Smooth muscle cell (in vitro differentiated cells): ENCODE measurements at regions not wholly inside any gene's neighbourhood (a gene's known extent, or its start where the extent isn't known, plus 50 kb on each side); places are given as distances from the start of the nearest gene placed in this dataset.
A peak's percentile ranks its signal among the peaks of the same experiment; 100 is the strongest.

Source experiments
- DNase-seq: peaks from one replicate; lab custom pipeline; 2025; ENCODE audit not compliant: unreplicated experiment; lab: John Stamatoyannopoulos, UW
- H2AFZ ChIP-seq: fragments of 200-600 bp; sonication (generic); 2 replicates; pipeline ENCODE4 v1.6.0; 2016; ENCODE audit warnings: antibody characterized with exemption, low read depth, mild to moderate bottlenecking
- H3F3A ChIP-seq: fragments of 200-600 bp; sonication (generic); 2 replicates; pipeline ENCODE4 v1.6.0; 2017; ENCODE audit warnings: antibody characterized with exemption, low read depth
- H3K27ac ChIP-seq: fragments of 200-600 bp; sonication (generic); 2 replicates; pipeline ENCODE4 v1.5.1; 2016; ENCODE audit warnings: low read depth, mild to moderate bottlenecking
- H3K27me3 ChIP-seq: fragments of 200-600 bp; sonication (generic); 2 replicates; pipeline ENCODE4 v1.6.1; 2016; ENCODE audit warnings: low read depth, mild to moderate bottlenecking
- H3K36me3 ChIP-seq: fragments of 200-600 bp; sonication (generic); 2 replicates; pipeline ENCODE4 v1.5.1; 2016; ENCODE audit warnings: low read depth
- H3K4me1 ChIP-seq: fragments of 200-600 bp; sonication (generic); 2 replicates; pipeline ENCODE4 v1.5.1; 2016; ENCODE audit warnings: low read depth
- H3K4me2 ChIP-seq: fragments of 200-600 bp; sonication (generic); 2 replicates; pipeline ENCODE4 v1.6.0; 2016; ENCODE audit warnings: mild to moderate bottlenecking
- H3K4me3 ChIP-seq: fragments of 200-600 bp; sonication (generic); 2 replicates; pipeline ENCODE4 v1.5.1; 2016; ENCODE audit warnings: mild to moderate bottlenecking
- H3K79me2 ChIP-seq: fragments of 200-600 bp; sonication (generic); 2 replicates; pipeline ENCODE4 v1.6.0; 2016; ENCODE audit warnings: low read depth, mild to moderate bottlenecking
- H3K9ac ChIP-seq: fragments of 200-600 bp; sonication (generic); 2 replicates; pipeline ENCODE4 v1.6.0; 2016; ENCODE audit warnings: low read depth
- H3K9me3 ChIP-seq: fragments of 200-600 bp; sonication (generic); replicated peaks from 2 replicates; pipeline ENCODE4 v1.5.1; 2016; ENCODE audit warnings: low read depth
- H4K20me1 ChIP-seq: fragments of 200-600 bp; sonication (generic); 2 replicates; pipeline ENCODE4 v1.6.0; 2016; ENCODE audit warnings: low read depth
- WGBS: methylation state at CpG from one replicate; pipeline ENCODE4 v1.1.7; 2016; ENCODE audit warnings: low lambda C conversion rate; 5-methylcytosine and 5-hydroxymethylcytosine counted together
- TF ChIP-seq, protein P1 (sequence below): fragments of 200-600 bp; sonication (generic); IDR thresholded peaks from 2 replicates; pipeline ENCODE4 v1.5.1; 2017; ENCODE audit warnings: borderline replicate concordance, mild to moderate bottlenecking, antibody characterized with exemption; ENCODE audit not compliant: insufficient read depth, poor library complexity, severe bottlenecking

DNA sequence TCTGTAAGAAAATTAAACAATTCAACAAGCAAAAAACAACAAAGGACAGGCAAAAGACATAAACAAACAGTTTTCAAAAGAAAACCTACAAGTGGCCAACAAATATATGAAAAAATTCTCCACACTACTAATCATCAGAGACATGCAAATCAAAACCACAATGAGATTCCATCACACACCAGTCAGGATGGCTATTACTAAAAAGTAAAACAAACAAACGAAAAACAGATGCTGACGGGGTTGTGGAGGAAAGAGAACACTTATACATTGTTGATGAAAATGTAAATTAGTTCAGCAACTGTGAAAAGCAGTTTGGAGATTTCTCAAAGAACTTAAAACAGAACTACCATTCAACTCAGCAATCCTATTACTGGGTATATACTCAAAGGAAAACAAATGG lies 537.6 kb downstream of the HDGFL1 start:
- Histone ChIP-seq H3K9ac (no peak overlapping the region), H3K79me2 (no peaks in the 10 kb centered on the region), H3K4me2 (no peak overlapping the region), H2AFZ (no peak overlapping the region), H3F3A (no peaks in the 10 kb centered on the region), H3K9me3 (no peaks in the 10 kb centered on the region), H3K36me3 (no peaks in the 10 kb centered on the region), H4K20me1 (no peaks in the 10 kb centered on the region), H3K4me1 (no peaks in the 10 kb centered on the region), H3K4me3 (no peak overlapping the region), H3K27ac (peak overlapping the region; percentile 47), H3K27me3 (no peaks in the 10 kb centered on the region)
- TF ChIP-seq, protein P1, sequence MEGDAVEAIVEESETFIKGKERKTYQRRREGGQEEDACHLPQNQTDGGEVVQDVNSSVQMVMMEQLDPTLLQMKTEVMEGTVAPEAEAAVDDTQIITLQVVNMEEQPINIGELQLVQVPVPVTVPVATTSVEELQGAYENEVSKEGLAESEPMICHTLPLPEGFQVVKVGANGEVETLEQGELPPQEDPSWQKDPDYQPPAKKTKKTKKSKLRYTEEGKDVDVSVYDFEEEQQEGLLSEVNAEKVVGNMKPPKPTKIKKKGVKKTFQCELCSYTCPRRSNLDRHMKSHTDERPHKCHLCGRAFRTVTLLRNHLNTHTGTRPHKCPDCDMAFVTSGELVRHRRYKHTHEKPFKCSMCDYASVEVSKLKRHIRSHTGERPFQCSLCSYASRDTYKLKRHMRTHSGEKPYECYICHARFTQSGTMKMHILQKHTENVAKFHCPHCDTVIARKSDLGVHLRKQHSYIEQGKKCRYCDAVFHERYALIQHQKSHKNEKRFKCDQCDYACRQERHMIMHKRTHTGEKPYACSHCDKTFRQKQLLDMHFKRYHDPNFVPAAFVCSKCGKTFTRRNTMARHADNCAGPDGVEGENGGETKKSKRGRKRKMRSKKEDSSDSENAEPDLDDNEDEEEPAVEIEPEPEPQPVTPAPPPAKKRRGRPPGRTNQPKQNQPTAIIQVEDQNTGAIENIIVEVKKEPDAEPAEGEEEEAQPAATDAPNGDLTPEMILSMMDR = no peak
- 41% methylated on average over 2 of the region's 2 CpGs for WGBS
- DNase-seq = no peak

DNA sequence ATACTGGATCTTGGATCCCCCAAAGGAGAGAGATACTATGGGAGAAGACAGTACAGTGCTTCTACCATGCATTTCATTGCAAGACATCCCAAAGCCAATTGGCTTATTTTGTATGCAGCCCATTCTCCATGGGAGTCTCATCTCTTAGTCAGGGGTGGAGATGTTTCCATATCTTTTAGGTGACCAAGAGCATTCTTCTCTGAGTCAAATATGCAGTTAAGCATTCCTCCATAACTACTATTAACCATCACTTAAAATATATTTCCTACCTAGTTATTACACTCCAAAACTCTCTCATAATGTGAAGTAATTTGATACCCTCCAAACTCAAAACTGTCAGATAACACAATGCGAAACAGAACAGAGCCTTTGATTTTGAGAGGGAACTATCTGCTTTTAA lies 542.6 kb downstream of the HDGFL1 start:
- Histone ChIP-seq H3K9ac (no peak overlapping the region), H3K4me1 (no peaks in the 10 kb centered on the region), H2AFZ (no peak overlapping the region), H3K36me3 (no peaks in the 10 kb centered on the region), H3K79me2 (no peaks in the 10 kb centered on the region), H3K27ac (no peak overlapping the region), H3K9me3 (no peaks in the 10 kb centered on the region), H4K20me1 (no peaks in the 10 kb centered on the region), H3K4me3 (no peak overlapping the region), H3K4me2 (no peak overlapping the region), H3F3A (no peaks in the 10 kb centered on the region), H3K27me3 (no peaks in the 10 kb centered on the region)
- 81% methylated on average over 1 of the region's 1 CpG for WGBS
- TF ChIP-seq, protein P1 = no peak
- DNase-seq = no peak

DNA sequence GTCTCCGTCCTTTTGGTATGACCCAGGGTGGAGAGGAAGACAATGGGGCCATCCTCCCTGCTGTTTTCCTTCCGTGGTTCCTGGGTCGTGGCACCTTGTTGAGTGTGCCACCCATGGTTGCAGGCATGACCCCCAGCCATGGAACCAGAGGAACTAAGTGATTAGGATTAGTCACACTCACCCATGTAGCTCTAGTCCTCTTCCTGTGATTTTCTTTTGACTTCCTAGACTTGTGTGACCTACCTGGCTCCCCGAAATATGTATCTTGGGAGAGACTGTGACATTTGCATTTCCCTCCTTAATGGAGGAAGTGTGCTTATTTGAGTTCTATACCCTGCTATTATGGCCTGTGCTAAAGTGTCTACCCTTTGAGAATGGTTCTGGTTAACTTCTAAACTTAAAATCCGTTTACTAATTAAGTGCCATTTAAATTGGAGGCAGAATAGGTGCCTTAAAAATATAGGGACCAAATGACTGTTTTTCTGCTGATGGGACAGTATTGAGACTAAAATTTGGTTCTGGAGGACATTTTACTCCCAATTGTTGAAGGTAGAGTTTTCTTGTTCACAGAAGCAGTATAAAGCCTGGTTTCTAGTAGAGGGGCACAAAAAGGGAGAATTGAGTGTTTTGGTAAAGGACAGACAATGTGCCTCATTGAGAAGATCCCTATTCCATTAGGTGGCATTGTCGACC lies 545.6 kb downstream of the HDGFL1 start:
- TF ChIP-seq, protein P1 = no peak
- Histone ChIP-seq H3F3A (no peaks in the 10 kb centered on the region), H3K4me2 (no peak overlapping the region), H3K27me3 (no peaks in the 10 kb centered on the region), H3K27ac (no peak overlapping the region), H3K79me2 (no peaks in the 10 kb centered on the region), H3K36me3 (no peaks in the 10 kb centered on the region), H3K4me3 (no peak overlapping the region), H3K9me3 (no peaks in the 10 kb centered on the region), H3K4me1 (no peaks in the 10 kb centered on the region), H2AFZ (no peak overlapping the region), H3K9ac (no peak overlapping the region), H4K20me1 (no peaks in the 10 kb centered on the region)
- no peak for DNase-seq
- WGBS = 75% methylated on average over 6 of the region's 6 CpGs

DNA sequence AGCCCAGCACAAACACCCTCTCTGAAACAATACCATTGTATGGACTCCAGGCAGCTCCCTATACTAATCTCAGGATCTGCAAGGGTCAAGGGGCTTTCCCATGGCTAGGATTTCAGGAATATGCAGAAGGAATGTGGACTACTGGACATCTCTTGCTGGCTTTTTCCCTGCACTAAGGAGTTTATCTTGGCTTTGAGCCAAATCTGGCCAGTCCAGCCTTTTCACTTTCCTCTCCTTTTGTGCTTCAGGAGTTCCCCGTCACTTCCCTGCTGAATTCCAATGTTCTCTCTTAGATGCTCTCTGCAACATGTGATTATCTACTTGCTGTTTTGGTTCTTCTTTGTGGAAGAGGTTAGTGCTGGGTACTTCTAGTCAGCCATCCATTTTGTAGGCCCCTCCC lies 568.2 kb downstream of the HDGFL1 start:
- Histone ChIP-seq H3K79me2 (no peaks in the 10 kb centered on the region), H3K9ac (no peak overlapping the region), H2AFZ (no peak overlapping the region), H4K20me1 (no peaks in the 10 kb centered on the region), H3K9me3 (peaks cover 13% of the 10 kb centered on the region), H3F3A (no peaks in the 10 kb centered on the region), H3K27me3 (no peaks in the 10 kb centered on the region), H3K4me1 (no peaks in the 10 kb centered on the region), H3K36me3 (peaks cover 8% of the 10 kb centered on the region), H3K4me3 (no peak overlapping the region), H3K4me2 (no peak overlapping the region), H3K27ac (no peak overlapping the region)
- WGBS = 94% methylated on average over 1 of the region's 1 CpG
- no peak for DNase-seq
- TF ChIP-seq, protein P1 = no peak
